ENCODE measurements at regions not wholly inside any gene's neighbourhood (a gene's known extent, or its start where the extent isn't known, plus 50 kb on each side); places are given as distances from the start of the nearest gene placed in this dataset.
"Not testable (repeated sequence)": the region's sequence is repeated elsewhere in the genome, so short reads cannot be mapped to it uniquely, and the experiment has no call there.

- no peaks in the 10 kb centered on the region for H3K27me3 ChIP-seq
- no peak overlapping the region for H3K4me3 ChIP-seq
- TF ChIP-seq POLR2A (IDR thresholded peaks at IDR 0.05) (no peak), CTCF (IDR thresholded peaks at IDR 0.05) (no peak)
- H3K27ac ChIP-seq: no peak overlapping the region
- 94% methylated on average over 10 to 15 of the region's 15 CpGs for WGBS, 2 donors
- no peak for DNase-seq
- no peaks in the 10 kb centered on the region for H3K36me3 ChIP-seq (ENCODE audit: low read depth, missing control alignments)
- H3K4me1 ChIP-seq: peaks cover 3% of the 10 kb centered on the region
- H3K9me3 ChIP-seq: no peaks in the 10 kb centered on the region
- intact Hi-C loops (cut with DNase I; ENCODE audit: low total_unique reads): no loop called here
Observed at GRCh38 chr22:25393121-25393805, 171.2 kb upstream of the GRK3 start.

GRCh38 chr22:25395468-25395867 lies 169.0 kb upstream of the GRK3 start:
- Histone ChIP-seq H3K4me1 (peaks cover under 1% of the 10 kb centered on the region), H3K9me3 (no peaks in the 10 kb centered on the region), H3K27ac (no peak overlapping the region), H3K27me3 (no peaks in the 10 kb centered on the region), H3K36me3 (ENCODE audit: low read depth, missing control alignments) (no peaks in the 10 kb centered on the region), H3K4me3 (no peak overlapping the region)
- TF ChIP-seq POLR2A (IDR thresholded peaks at IDR 0.05) (no peak), CTCF (IDR thresholded peaks at IDR 0.05) (no peak)
- 79 to 94% methylated on average over 7 to 8 of the region's 8 CpGs for WGBS, 2 donors
- intact Hi-C loops (cut with DNase I; ENCODE audit: low total_unique reads): no loop called here
- DNase-seq: no peak

GRCh38 chr22:25395915-25396314 lies 168.6 kb upstream of the GRK3 start:
- intact Hi-C loops (cut with DNase I; ENCODE audit: low total_unique reads): no loop called here
- TF ChIP-seq POLR2A (IDR thresholded peaks at IDR 0.05) (no peak), CTCF (IDR thresholded peaks at IDR 0.05) (no peak)
- Histone ChIP-seq H3K9me3 (no peaks in the 10 kb centered on the region), H3K27ac (no peak overlapping the region), H3K4me3 (no peak overlapping the region), H3K27me3 (no peaks in the 10 kb centered on the region), H3K4me1 (peaks cover 5% of the 10 kb centered on the region), H3K36me3 (ENCODE audit: low read depth, missing control alignments) (no peaks in the 10 kb centered on the region)
- no peak for DNase-seq
- WGBS, 2 donors: 85 to 100% methylated on average over 1 to 3 of the region's 3 CpGs

GRCh38 chr22:25396615-25397200 lies 167.8 kb upstream of the GRK3 start:
- no peak for DNase-seq
- H3K9me3 ChIP-seq: no peaks in the 10 kb centered on the region
- intact Hi-C loops (cut with DNase I; ENCODE audit: low total_unique reads): no loop called here
- no peaks in the 10 kb centered on the region for H3K36me3 ChIP-seq (ENCODE audit: low read depth, missing control alignments)
- no peak overlapping the region for H3K4me3 ChIP-seq
- 86 to 94% methylated on average over 10 of the region's 10 CpGs for WGBS, 2 donors
- no peaks in the 10 kb centered on the region for H3K27me3 ChIP-seq
- no peak overlapping the region for H3K27ac ChIP-seq
- peaks cover 8% of the 10 kb centered on the region for H3K4me1 ChIP-seq
- TF ChIP-seq POLR2A (IDR thresholded peaks at IDR 0.05) (no peak), CTCF (IDR thresholded peaks at IDR 0.05) (no peak)

- intact Hi-C loops (cut with DNase I; ENCODE audit: low total_unique reads): no loop called here
Observed at GRCh38 chr22:25397616-25398015, 166.9 kb upstream of the GRK3 start.

GRCh38 chr22:25398591-25399062 lies 165.8 kb upstream of the GRK3 start:
- H3K27ac ChIP-seq; H3K27me3 ChIP-seq; DNase-seq; H3K36me3 ChIP-seq (ENCODE audit: low read depth, missing control alignments); intact Hi-C loops (cut with DNase I; ENCODE audit: low total_unique reads); H3K4me3 ChIP-seq; H3K9me3 ChIP-seq: not testable (repeated sequence)
- peaks cover 25% of the 10 kb centered on the region for H3K4me1 ChIP-seq
- WGBS, 2 donors: 90 to 97% methylated on average over 6 of the region's 6 CpGs

More at GRCh38 chr22:25397616-25398015, 166.9 kb upstream of the GRK3 start:
- no peaks in the 10 kb centered on the region for H3K27me3 ChIP-seq
- no peak overlapping the region for H3K4me3 ChIP-seq
- no peak for DNase-seq
- H3K36me3 ChIP-seq (ENCODE audit: low read depth, missing control alignments): no peaks in the 10 kb centered on the region
- peaks cover 15% of the 10 kb centered on the region for H3K4me1 ChIP-seq
- no peaks in the 10 kb centered on the region for H3K9me3 ChIP-seq
- TF ChIP-seq CTCF (IDR thresholded peaks at IDR 0.05) (no peak), POLR2A (IDR thresholded peaks at IDR 0.05) (no peak)
- 78 to 80% methylated on average over 3 of the region's 3 CpGs for WGBS, 2 donors
- no peak overlapping the region for H3K27ac ChIP-seq
